Stimulated activated CD4-positive, alpha-beta T cell treated with anti-CD3 and anti-CD28 coated beads, Interleukin-15, amount 100 ng/mL, for 48 hours (primary cell): ENCODE measurements at regions not wholly inside any gene's neighbourhood (a gene's known extent, or its start where the extent isn't known, plus 50 kb on each side); places are given as distances from the start of the nearest gene placed in this dataset.

Experiments used
- DNase-seq, 2 donors: peaks; one replicate each; pipeline ENCODE4 v3.0.0-alpha.2; 2020; ENCODE audit warnings: low read depth in 2 of 2

DNA sequence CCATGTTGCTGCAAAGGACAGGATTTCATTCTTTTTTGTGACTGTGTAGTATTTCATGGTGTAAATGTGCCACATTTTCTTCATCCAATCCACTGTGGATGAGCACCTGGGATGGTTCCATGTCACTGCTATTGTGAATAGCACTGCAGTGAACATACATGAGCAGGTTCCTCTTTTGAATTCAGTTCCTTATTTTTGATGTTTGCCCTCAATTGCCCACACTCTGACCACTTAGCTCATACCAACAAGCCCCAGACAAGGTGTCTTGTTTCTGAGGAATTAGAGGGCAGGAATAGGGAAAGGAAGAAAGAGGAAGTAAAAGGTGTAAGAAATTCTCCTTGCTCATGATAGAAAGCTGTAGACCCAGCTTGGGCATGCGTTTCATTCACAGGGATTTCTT is 244.2 kb upstream of the ZNF507 start:
- DNase-seq: no peak

DNA sequence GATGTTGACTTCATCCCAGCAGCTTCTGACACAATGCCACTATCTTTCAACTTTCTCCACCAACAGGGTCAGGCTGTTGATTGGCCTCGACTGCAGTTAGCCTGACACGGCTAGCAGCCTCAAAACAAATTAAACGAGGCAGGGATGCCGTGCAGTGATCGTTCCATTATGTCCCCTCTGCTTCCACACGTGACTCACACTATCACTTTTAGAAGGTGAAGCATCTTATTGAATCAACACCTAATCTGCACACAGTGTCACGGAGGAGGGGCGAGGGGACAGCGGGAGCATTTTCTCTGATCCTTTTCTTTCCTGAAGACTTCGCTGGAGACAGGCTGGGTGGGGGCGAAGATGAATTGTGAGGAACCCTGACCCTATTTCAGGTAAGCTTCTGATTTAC is 241.9 kb upstream of the ZNF507 start:
- no peak for DNase-seq

DNA sequence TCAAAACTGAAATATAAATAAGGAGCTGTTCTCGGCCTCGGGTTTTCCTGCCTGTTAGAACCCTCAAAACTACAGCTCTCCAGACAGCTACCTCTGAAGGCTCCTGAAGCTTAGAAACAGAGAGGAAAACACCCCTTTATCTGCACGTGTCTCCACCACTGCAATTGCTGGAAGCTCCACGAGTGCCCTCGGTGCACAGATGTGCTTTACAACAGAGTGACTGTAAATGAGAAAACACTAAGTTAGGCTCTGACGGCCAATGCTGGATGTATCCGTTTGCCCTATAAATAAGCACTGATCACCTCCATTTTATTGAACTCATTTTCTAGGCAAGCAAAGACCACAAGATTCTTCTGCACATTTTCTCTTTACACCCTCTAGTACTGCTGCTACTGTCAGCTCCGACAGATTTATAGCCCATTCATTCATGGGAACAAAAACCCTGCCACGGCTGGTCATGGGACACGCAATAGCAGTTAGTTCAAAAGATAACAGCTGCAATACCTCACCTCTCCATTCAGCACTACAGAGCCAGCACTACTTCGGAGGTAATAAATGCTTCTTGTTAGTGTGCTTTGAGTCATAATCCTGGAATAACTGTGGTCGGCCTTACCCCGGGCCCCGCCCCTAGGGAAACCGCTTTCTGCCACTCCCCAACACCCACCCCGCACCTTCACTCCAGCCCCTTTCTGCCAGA is 241.1 kb upstream of the ZNF507 start:
- no peak for DNase-seq

DNA sequence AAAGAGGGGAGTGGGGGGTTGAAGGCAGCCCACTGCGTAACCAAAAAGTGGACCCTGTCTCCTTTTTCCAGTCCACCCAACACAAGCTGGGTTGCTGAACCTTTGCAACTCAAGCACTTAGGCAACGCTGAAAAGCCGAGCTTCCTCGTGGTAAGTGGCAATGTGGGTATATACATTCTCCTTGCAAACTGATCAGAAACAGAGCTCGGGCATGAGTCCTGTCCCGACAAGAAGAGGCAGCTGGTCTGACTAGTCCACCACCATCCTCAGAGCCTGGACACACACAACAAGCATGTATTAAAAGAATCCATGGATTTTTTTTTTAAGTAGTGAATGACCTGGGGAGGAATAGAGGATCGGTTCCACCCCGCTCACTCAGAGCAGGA is 240.6 kb upstream of the ZNF507 start:
- no peak for DNase-seq

DNA sequence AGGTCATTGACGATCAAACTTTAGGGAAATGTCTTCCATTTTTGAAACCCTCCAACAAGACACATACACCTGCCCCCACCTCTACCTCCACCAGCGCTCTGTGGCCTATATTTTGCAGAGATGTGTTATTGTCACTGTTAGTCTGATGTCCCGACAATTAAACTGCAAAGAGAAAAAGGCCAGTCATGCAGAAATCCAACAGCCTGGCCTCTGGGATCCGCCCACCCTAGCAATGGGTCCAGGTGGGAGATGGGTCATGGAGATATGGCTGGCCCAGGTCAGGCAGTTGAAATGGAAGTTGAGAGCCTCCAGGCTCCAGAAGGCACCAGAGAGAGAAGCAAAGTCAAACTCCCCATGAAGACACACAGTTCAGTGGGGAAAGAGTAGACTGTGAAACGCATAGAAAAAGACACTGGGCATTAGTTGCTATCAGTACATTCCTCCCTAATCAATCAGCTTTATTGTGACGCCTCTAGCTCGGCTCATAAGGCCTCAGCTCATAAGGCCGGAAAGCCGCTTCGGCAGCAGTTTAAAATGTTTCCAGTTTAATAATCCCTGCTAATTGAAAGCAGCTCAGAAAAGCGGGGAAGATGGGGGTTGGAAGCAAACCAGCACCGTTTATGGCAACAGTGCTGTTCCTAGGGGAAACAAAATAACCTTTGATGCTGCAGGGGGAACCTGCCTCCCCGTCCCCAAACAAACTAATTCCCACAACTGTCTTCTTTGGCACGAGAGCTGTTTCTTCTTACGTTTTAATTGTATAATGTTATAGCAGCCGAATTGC is 239.7 kb upstream of the ZNF507 start:
- no peak for DNase-seq

DNA sequence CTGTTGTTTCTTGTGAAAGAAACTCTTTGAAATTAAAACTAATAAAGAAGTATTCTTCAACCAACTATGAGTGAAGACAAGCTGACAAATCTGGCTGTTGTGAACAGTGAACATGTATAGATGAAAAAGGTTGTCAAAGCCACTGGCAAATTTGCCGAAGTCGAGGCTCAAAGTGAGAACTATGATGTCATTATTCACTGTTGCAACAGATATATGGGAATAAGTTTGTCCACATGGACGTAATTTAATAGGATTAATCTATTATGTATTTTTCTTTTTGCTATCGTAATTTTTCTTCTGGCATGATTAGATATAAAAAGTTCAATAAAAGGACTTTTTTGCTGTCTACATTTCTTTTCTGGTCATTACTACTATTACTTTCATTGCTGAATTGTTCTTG is 223.2 kb upstream of the ZNF507 start:
- no peak for DNase-seq

DNA sequence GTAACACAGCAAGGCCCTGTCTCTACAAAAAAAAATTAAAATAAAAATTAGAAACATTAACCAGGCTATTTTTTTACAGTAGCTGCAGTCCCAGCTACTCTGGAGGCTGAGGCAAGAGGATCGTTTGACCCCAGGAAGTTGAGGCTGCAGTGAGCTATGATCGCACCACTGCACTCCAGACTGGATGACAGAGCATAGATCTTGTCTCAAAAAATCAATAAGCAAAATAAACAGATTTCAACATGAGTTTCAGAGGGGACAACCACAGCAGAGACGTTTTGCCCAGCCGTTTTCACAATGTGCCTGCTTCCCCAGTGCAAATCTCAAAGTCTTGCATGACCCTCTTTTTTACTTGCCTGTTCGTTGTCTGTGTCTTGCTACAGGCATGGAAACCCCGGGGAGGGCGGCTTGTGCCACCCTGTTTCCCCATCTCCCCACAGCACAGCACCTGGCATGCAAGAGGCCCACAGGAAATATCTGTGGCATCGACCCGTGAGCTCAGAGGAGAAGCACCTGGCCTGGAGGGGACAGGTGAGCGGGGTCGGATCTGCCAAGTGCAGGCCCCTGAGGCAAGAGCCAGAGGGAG is 222.0 kb upstream of the ZNF507 start:
- DNase-seq: no peak

DNA sequence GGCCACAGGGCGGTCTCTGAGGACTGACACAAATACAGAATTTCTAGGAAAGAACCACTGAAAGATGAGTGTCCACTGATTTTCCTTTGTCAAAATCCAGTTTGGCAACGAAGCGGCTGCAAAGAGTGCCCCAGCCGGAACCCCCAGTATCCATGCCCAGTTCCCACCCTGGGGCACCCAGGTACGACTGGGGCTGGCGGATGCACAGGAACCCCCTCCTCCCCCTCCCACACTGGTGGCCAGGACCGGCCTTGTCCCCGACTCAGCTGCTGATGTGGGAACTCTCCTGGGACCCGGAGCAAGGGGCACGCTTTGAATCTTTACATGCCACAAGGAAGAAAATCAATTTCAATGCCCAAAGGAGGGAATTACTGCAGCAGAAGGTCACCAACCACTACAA is 220.8 kb upstream of the ZNF507 start:
- no peak for DNase-seq

DNA sequence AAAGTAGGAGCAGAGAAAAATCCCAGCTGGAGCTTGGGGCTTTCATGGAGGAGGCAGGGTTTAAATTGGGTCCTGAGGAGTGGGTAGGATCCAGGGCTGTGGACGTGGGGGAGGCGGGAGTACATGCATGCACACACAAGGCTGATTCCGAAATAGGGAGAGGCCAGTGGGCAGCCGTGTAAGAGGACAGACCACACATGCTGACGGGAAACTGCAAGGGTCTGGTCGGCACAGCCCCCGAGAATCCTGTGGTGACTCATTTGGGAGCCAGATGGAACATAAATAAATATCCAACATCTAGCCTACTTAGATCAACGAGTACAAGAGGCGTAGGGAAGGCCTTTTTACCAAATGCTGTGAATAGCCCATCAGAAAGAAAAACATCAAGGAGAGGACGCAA is 216.3 kb upstream of the ZNF507 start:
- no peak for DNase-seq

DNA sequence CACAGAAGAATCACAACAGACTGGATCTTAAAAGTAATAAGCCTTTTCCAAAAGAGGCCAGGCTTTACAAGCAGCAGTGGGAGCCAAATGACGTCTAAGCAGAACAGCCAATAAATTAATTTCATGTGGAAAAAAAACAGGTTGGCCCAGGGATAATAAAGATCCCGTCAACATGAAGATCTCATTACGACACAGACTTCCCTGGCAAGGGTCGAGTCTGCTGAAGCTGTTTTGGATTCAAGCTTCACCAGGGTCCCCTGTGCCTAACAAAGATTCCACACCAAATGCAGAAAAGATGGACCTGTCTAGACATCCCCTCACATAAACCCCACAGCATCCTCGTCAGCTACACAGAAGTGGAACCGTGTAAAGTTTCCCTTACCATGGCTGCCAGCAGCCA is 215.1 kb upstream of the ZNF507 start:
- DNase-seq: no peak

DNA sequence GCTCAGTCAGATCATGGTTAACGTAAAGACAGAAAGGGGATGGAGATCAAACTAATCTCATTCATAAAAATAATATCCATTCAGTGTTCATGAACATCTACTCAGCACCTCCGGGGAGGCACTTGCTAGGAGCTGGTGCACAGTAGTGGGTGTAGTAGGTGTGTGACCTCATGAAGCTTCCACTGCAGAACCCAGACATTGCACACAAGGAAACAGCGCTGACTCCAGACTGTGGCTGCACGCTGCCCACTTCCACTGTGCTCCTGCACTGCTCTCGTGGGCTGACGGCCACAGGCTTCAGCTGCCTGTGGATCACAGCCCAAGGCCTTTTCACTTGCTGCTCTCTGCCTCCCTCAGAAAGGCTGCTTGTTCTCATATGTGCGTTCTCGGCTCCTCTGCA is 214.4 kb upstream of the ZNF507 start:
- DNase-seq: no peak

DNA sequence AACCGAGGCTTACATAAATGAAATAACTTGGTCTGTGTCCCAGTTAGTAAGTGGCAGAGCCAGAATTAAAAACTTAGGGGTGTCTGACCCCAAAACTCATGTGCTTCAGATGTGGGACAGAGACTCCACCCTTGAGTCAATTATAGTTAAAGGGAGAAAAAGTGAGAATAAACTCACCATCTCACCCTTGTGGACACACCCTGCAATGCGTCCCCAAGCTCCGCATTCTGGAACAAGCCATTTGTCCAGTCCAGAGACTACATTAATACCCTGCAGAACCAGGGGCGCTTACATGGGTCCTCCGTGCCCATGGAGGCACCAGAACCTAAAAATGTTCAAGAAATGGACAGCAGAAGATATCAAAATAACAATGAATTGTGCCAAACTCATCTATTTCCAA is 207.0 kb upstream of the ZNF507 start:
- no peak for DNase-seq

DNA sequence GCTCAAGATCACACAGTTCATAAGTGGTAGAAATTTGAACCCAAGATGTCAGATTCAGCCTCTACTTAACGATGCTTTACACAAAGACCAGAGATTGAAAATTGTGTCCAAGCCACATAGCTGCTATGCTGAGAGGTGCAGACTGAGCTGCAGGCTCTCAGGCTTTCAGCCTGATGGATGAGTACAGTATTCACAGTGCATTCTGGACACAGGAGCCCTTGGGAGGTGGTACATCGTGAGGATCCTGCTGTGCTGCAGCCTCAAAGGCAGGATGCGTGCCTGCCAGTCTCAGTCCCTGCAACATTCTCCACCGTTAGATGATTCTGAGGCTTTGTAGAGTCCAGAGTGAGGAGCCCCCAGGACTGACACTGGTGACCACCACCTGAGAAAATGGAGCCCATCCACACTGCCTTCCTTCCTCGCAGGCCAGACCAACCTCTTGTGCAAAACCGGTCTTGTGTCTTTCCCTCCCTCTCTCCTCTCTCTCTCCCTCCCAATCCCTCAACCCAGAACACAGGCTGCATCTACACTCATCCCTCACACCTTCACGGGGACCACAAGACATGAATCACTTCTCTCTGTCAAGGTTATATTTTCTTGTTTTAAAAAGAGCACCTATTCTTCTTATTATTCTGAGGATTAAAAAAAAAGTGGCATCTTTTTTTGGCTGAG is 203.4 kb upstream of the ZNF507 start:
- no peak for DNase-seq

DNA sequence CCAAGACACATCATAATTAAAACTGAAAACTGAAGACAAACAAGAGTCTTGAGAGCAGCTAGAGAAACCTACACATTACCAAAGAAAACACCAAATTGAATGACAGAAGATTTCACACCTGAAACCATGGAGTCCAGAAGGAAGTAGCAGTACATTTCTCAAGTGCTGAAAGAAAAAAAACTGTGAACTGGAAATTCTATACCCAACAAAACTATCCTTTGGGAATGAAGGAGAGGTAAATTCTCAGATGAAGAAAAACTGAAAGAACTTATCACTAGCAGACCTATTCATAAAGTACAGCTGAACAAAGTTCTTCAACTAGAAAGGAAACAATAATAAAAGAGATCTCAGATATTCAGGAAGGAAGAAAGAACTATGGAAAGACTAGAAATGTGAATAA is 198.7 kb upstream of the ZNF507 start:
- DNase-seq: no peak

DNA sequence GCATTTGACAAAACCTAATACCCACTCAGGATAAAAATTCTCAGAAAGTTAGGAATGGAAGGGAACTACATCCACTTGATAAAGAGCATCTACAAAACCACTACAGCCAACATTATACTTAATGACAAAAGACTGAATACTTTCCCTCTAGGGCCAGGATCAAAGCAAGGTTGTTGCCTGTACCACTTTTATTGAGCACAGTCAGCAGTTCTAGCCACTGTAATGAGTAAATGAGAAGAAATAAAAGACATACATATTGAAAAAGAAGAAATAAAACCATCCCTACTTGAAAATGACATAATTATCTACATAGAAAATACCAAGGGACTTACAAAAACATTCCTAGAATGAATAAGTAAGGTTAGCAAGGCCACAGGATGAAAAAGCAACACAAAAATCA is 194.8 kb upstream of the ZNF507 start:
- no peak for DNase-seq

DNA sequence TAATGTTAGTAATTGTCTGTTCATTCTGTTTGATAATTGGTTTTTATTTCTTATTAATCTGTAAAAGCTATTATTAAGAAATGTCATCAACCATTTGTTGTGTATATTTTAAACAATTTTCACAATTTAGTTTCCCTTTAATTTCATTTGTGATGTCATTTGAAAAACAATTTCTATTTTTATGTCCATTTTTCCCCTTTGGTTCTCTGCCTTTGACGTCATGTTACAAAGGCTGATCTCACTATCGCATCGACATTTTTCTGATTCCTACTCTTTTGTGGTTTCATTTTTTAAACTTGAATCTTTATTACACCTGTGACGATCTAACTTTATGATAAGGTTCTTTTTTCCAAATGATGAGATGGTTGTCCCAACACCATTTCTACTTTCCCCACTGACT is 191.0 kb upstream of the ZNF507 start:
- DNase-seq: no peak

DNA sequence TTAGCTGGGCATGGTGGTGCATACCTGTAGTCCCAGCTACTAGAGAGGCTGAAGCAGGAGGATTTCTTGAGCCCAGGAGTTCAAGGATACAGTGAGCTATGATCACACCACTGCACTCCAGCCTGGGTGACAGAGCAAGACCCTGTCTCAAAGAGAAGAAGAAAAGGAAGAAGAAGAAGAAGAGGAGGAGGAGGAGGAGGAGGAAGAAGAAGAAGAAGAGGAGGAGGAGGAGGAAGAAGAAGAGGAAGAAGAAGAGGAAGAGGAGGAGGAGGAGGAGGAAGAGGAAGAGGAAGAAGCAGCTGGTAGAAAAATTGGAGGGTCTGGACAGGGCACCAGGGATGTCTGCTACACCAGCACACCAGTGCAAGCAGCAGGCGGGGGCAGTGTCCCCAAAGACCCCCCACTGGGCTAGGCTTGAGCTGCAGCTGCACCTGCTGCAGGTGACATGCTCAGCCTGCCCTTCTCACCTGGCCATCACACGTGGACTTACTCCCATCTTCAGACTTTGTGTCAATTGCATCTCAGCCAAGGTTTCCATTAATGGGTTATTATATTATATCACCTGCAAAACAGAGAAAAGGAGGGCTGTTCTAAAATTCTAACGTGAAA is 180.9 kb upstream of the ZNF507 start:
- no peak for DNase-seq

DNA sequence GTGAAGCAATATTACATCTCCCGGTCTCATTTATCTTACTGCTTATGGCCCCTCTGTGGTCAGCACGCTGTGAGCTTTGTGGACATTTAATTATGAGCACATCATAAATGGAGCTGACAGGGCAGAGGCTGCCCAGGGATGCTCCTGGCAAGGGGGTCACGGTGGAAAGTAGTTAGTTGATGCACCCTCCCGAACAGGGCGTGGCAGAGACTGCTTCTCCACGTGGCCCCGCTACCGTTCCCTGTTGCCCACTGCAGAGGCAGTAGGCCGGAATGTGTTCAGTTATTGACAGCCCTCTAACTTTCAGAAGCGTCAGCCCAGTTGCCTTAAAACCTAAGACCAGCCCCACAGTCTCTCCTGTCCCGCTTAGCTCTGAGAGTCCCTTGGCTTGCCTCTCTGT is 180.3 kb upstream of the ZNF507 start:
- DNase-seq: no peak

DNA sequence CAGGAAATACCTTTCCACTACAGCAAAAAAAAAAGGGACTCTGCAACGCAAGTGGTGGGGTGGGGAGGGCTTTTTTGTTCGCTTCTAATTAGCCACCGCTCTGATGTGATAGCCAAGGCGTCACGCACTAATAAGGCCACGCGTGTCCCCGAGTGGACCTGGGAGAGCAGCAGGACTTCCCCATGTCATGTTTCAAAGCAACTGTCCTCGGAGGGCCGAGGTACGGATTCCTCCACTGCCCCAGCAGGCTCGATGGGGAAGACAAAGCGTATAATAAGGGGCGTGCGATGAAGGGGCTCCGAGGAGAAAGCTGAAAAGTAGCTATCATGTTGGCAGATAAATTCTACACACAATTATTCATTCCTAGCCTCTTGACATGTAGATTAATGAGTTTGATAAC is 179.7 kb upstream of the ZNF507 start:
- no peak for DNase-seq

DNA sequence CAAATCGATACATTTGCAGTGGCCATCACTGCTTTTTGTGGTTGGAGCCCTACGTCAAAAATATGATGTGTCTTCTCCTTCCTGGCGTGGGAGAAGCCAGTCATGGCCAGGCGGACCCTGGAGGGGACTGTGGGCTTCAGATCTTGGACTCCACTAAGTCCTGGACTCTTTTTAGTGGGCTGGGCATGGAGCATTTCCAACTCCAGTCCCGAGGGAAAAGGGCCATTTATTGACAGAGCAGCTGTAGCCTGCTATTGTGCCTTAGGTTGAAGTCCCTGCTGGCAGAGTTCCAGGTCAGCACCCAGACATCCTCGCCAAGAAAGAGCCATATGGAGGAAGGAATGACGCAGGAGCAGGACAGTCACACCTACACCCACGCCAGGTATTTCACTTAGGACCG is 179.2 kb upstream of the ZNF507 start:
- DNase-seq: no peak

DNA sequence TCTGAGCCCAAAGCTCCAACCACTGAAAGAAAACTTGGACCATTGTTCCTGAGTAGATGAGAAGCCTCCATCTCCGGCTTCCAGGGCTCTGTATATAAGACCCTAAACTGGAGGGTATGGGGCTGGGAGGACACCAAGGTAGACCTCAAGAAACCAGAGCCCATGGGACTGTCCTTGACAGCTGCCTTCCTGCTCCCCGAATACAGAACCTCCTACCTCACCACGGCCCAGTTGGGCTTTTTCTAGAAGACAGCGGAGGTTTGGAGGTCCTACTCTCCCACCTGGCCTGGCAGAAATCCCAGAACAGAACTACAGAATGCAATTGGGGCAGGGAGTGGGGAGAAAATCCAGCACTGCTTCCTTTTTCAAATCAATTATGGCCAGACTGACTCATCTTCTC is 177.3 kb upstream of the ZNF507 start:
- no peak for DNase-seq

DNA sequence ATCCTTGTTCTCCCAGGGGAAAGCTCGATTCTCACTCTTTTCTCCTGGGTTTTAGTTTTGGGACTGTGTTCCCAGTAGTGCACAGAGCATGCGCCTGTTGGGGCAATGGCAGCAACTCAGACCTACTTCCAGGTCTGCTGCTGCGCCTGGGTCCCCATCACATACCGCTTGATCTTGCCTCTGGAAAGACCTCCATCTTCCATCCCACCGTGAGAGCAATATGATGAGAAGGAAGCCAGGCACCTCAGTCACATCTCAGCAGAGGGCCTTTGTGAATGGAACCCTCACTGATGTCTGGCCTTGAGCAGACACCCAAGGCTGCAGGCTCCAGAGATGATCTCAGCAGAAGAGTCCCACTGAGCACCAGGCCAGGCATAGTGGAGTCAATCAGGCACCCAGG is 176.8 kb upstream of the ZNF507 start:
- no peak for DNase-seq
